ENCODE measurements at regions not wholly inside any gene's neighbourhood (a gene's known extent, or its start where the extent isn't known, plus 50 kb on each side); places are given as distances from the start of the nearest gene placed in this dataset.

DNA sequence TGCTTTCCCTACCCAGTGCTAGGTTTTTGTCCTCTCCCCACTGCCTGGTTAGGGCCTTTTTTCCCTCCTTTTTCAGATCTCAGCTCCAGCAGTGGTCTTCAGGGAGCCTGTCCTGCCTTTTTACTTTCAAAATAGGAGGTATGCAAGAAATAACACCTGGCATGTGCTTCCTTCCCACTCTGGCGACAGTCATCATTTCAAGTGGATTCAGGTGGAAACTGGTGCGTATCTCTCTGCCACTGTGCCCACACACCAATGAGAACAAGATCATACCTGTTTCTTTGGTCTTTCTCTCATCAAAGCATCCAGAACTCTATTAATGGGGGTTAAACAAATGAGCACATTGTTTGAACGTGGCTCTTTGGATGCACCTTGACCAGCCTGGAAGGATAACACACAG, 95.7 kb upstream of the GGTLC1 start:
- no peaks in the 10 kb centered on the region for H3K4me1 ChIP-seq (ENCODE audit: insufficient read depth, low read length)
- no peaks in the 10 kb centered on the region for H3K9me3 Mint-ChIP-seq
- POLR2A ChIA-PET: no interaction called here

DNA sequence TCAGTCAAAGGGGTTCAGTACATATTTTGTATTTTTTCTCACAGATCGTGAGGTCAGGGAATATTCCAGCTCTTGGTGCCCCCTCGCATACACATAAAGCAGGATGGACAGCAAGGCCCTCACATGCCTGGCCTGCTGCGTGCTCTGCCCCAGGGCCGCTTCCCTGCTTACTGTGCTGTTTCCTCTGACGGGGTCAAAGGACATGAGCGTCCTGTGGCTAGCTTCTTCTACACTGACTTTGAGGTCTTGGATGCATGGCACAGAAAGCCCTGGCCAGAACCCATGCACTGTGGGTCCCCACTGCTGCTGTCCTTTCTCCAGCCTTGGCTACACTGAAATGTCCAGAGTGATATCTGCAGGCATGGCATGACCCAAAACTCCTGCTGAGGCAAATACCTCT, 92.5 kb upstream of the GGTLC1 start:
- H3K36me3 Mint-ChIP-seq (ENCODE audit: low read depth): no peaks in the 10 kb centered on the region
- no peaks in the 10 kb centered on the region for H3K27me3 Mint-ChIP-seq
- H3K4me3 Mint-ChIP-seq: no peak overlapping the region
- Histone ChIP-seq H3K27ac (ENCODE audit: low read depth in 1 of 2, low read length in 2 of 2) (no peak overlapping the region), H3K27me3 (ENCODE audit: control insufficient read depth in 1 of 2, insufficient read depth in 2 of 2, low read length in 2 of 2) (no peaks in the 10 kb centered on the region), H3K4me3 (ENCODE audit: low read length) (no peak overlapping the region), H3K36me3 (ENCODE audit: insufficient read depth, low read length) (no peaks in the 10 kb centered on the region), H3K4me1 (ENCODE audit: insufficient read depth, low read length) (no peaks in the 10 kb centered on the region), H3K9me3 (ENCODE audit: control insufficient read depth in 1 of 2, insufficient read depth in 1 of 2, low read length in 2 of 2) (no peaks in the 10 kb centered on the region)
- H3K27ac Mint-ChIP-seq: no peak overlapping the region
- TF ChIP-seq, protein P1, sequence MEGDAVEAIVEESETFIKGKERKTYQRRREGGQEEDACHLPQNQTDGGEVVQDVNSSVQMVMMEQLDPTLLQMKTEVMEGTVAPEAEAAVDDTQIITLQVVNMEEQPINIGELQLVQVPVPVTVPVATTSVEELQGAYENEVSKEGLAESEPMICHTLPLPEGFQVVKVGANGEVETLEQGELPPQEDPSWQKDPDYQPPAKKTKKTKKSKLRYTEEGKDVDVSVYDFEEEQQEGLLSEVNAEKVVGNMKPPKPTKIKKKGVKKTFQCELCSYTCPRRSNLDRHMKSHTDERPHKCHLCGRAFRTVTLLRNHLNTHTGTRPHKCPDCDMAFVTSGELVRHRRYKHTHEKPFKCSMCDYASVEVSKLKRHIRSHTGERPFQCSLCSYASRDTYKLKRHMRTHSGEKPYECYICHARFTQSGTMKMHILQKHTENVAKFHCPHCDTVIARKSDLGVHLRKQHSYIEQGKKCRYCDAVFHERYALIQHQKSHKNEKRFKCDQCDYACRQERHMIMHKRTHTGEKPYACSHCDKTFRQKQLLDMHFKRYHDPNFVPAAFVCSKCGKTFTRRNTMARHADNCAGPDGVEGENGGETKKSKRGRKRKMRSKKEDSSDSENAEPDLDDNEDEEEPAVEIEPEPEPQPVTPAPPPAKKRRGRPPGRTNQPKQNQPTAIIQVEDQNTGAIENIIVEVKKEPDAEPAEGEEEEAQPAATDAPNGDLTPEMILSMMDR (IDR thresholded peaks at IDR 0.05): no peak
- POLR2A ChIA-PET: interaction anchor here (1.2 kb wide), 1 partner anchor 15 kb away, joined by 5 read pairs; no protein-coding TSS in a partner anchor
- no peaks in the 10 kb centered on the region for H3K9me3 Mint-ChIP-seq
- CTCF ChIA-PET: no interaction called here
- no peaks in the 10 kb centered on the region for H3K4me1 Mint-ChIP-seq (ENCODE audit: low read depth)
- ATAC-seq (ENCODE audit: poor library complexity) (no peak), DNase-seq (no peak)
- intact Hi-C loops (cut with DNase I, micrococcal nuclease): no loop called here

More for the DNA sequence above, 95.7 kb upstream of the GGTLC1 start:
- TF ChIP-seq, protein P1 (IDR thresholded peaks at IDR 0.05): no peak
- Histone ChIP-seq H3K27ac (ENCODE audit: low read depth in 1 of 2, low read length in 2 of 2) (no peak overlapping the region), H3K36me3 (ENCODE audit: insufficient read depth, low read length) (no peaks in the 10 kb centered on the region), H3K9me3 (ENCODE audit: control insufficient read depth in 1 of 2, insufficient read depth in 1 of 2, low read length in 2 of 2) (no peaks in the 10 kb centered on the region), H3K4me3 (ENCODE audit: low read length) (no peak overlapping the region), H3K27me3 (ENCODE audit: control insufficient read depth in 1 of 2, insufficient read depth in 2 of 2, low read length in 2 of 2) (no peaks in the 10 kb centered on the region)
- Mint-ChIP-seq H3K27ac (no peak overlapping the region), H3K36me3 (ENCODE audit: low read depth) (no peaks in the 10 kb centered on the region), H3K4me3 (no peak overlapping the region), H3K27me3 (no peaks in the 10 kb centered on the region), H3K4me1 (ENCODE audit: low read depth) (no peaks in the 10 kb centered on the region)
- intact Hi-C loops (cut with DNase I, micrococcal nuclease): no loop called here
- ATAC-seq (ENCODE audit: poor library complexity) (no peak), DNase-seq (no peak)
- CTCF ChIA-PET: no interaction called here

DNA sequence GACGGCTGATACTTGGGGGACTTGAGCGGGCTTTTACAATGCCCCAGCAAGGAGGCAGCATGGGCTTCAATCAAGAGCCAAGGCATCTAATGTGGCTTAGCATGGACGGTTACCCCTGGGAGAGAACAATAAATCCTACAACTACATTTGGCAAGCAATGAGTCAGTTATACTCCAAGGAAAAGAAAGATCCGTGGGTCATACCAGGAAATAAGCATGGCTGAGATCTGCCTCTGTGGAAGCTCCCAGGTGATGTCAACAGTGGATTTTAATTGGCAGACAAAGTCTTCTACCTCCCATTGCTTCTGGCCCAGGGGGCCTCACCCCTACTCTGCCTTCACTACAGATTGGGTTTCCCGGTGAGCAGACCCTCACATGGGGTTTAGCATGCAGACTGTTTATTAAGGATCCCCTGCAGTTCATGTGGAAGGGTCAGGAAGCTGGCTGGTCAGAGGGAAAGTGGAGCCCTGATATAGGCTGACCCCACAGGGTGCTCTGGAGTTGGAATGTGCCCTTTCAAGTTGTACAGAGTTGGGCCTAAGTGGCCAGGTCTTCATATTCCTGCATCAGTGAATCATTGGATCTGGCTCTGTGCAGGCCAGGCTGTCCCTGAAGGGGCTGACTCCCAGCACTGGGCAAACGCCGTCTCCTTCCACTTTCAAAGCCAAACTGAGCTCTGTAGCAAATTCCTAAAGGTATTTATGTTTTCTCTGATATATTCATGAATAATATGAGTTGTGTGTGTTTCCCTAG, 91.3 kb upstream of the GGTLC1 start:
- POLR2A ChIA-PET: interaction anchor here (1.2 kb wide), 1 partner anchor 14 kb away, joined by 5 read pairs; no protein-coding TSS in a partner anchor
- Histone ChIP-seq H3K27me3 (ENCODE audit: control insufficient read depth in 1 of 2, insufficient read depth in 2 of 2, low read length in 2 of 2) (no peaks in the 10 kb centered on the region), H3K4me1 (ENCODE audit: insufficient read depth, low read length) (no peaks in the 10 kb centered on the region), H3K4me3 (ENCODE audit: low read length) (no peak overlapping the region), H3K27ac (ENCODE audit: low read depth in 1 of 2, low read length in 2 of 2) (no peak overlapping the region), H3K36me3 (ENCODE audit: insufficient read depth, low read length) (no peaks in the 10 kb centered on the region), H3K9me3 (ENCODE audit: control insufficient read depth in 1 of 2, insufficient read depth in 1 of 2, low read length in 2 of 2) (no peaks in the 10 kb centered on the region)
- no peak for DNase-seq
- Mint-ChIP-seq H3K36me3 (ENCODE audit: low read depth) (no peaks in the 10 kb centered on the region), H3K27ac (no peak overlapping the region), H3K27me3 (no peaks in the 10 kb centered on the region), H3K9me3 (no peaks in the 10 kb centered on the region), H3K4me3 (no peak overlapping the region), H3K4me1 (ENCODE audit: low read depth) (no peaks in the 10 kb centered on the region)
- CTCF ChIA-PET: no interaction called here
- intact Hi-C loops (cut with DNase I, micrococcal nuclease): no loop called here
- TF ChIP-seq, protein P1 (IDR thresholded peaks at IDR 0.05): no peak
- ATAC-seq (ENCODE audit: poor library complexity): no peak

Data from CD4-positive, alpha-beta T cell (primary cell).